ENCODE measurements at regions not wholly inside any gene's neighbourhood (a gene's known extent, or its start where the extent isn't known, plus 50 kb on each side); places are given as distances from the start of the nearest gene placed in this dataset.

GRCh38 chr14:22184157-22184829 lies 404.7 kb downstream of the DAD1 start:
- H3K27ac ChIP-seq (ENCODE audit: low read length), result no peak overlapping the region
- intact Hi-C loops (cut with micrococcal nuclease; ENCODE audit: unreplicated experiment), result no loop called here

GRCh38 chr14:22180045-22180444 lies 409.0 kb downstream of the DAD1 start:
- H3K27ac ChIP-seq (ENCODE audit: low read length), result no peak overlapping the region
- in situ Hi-C loops (cut with HindIII; ENCODE audit: low pct_unique_long_range_greater_than_20kb, low sequenced_read_pairs) (no loop called here), intact Hi-C loops (cut with micrococcal nuclease; ENCODE audit: unreplicated experiment) (no loop called here)
- POLR2A ChIA-PET, result no interaction called here
- no peaks in the 10 kb centered on the region for H3K4me1 ChIP-seq (ENCODE audit: control insufficient read depth, insufficient read depth, low read length)
- H3K27me3 ChIP-seq (ENCODE audit: control insufficient read depth, insufficient read depth, low read length), result no peaks in the 10 kb centered on the region; the same call in none of the 2 replicates
- H3K4me3 ChIP-seq (ENCODE audit: low read depth in 2 of 2, low read length in 2 of 2), result no peak overlapping the region
- no peak for ATAC-seq
- H3K9me3 ChIP-seq (ENCODE audit: control insufficient read depth, insufficient read depth, low read depth, low read length), result no peaks in the 10 kb centered on the region
- H3K36me3 ChIP-seq (ENCODE audit: control insufficient read depth, insufficient read depth, low read length), result no peaks in the 10 kb centered on the region
- no peak for DNase-seq (ENCODE audit: low read depth, low spot score)
- TF ChIP-seq REST (IDR thresholded peaks at IDR 0.05; ENCODE audit: insufficient read depth in 1 of 2, low read depth in 2 of 2, low read length in 1 of 2) (no peak), TCF7L2 (IDR thresholded peaks at IDR 0.05; ENCODE audit: low read depth, low read length) (no peak), SIN3A (IDR thresholded peaks at IDR 0.05; ENCODE audit: borderline replicate concordance, insufficient read depth, low read depth, low read length) (no peak), CTCF (IDR thresholded peaks at IDR 0.05) (no peak), POLR2AphosphoS5 (IDR thresholded peaks at IDR 0.05; ENCODE audit: low read depth, low read length) (no peak)
- CTCF ChIA-PET, result interaction anchor here (0.5 kb wide), 1 partner anchor 19 kb away, joined by 3 read pairs; no protein-coding TSS in a partner anchor
- no TSS peak for BruUV-seq (replicated peaks)

More at GRCh38 chr14:22184157-22184829, 404.7 kb downstream of the DAD1 start:
- CTCF ChIA-PET, result no interaction called here
- in situ Hi-C loops (cut with HindIII; ENCODE audit: low pct_unique_long_range_greater_than_20kb, low sequenced_read_pairs), result no loop called here
- Histone ChIP-seq H3K36me3 (ENCODE audit: control insufficient read depth, insufficient read depth, low read length) (no peaks in the 10 kb centered on the region), H3K4me1 (ENCODE audit: control insufficient read depth, insufficient read depth, low read length) (no peaks in the 10 kb centered on the region), H3K27me3 (ENCODE audit: control insufficient read depth, insufficient read depth, low read length) (no peaks in the 10 kb centered on the region; the same call in 1 of the 2 replicates), H3K4me3 (ENCODE audit: low read depth in 2 of 2, low read length in 2 of 2) (no peak overlapping the region), H3K9me3 (ENCODE audit: control insufficient read depth, insufficient read depth, low read depth, low read length) (no peaks in the 10 kb centered on the region)
- DNase-seq (ENCODE audit: low read depth, low spot score) (no peak), ATAC-seq (no peak)
- BruUV-seq (replicated peaks), result no TSS peak
- TF ChIP-seq CTCF (IDR thresholded peaks at IDR 0.05) (no peak), REST (IDR thresholded peaks at IDR 0.05; ENCODE audit: insufficient read depth in 1 of 2, low read depth in 2 of 2, low read length in 1 of 2) (no peak), SIN3A (IDR thresholded peaks at IDR 0.05; ENCODE audit: borderline replicate concordance, insufficient read depth, low read depth, low read length) (no peak), TCF7L2 (IDR thresholded peaks at IDR 0.05; ENCODE audit: low read depth, low read length) (no peak), POLR2AphosphoS5 (IDR thresholded peaks at IDR 0.05; ENCODE audit: low read depth, low read length) (no peak)
- POLR2A ChIA-PET, result no interaction called here
